Suprapubic skin (tissue), 4 donors: ENCODE measurements at regions not wholly inside any gene's neighbourhood (a gene's known extent, or its start where the extent isn't known, plus 50 kb on each side); places are given as distances from the start of the nearest gene placed in this dataset.

Experiments
- DNase-seq, 2 donors: peaks; one replicate each; pipeline ENCODE4 v3.0.0-alpha.2; 2019; ENCODE audit warnings: low spot score in 2 of 2
- H3K27ac ChIP-seq: fragments of 200-600 bp; sonication (generic); one replicate; pipeline ENCODE4 v1.5.1; 2019
- H3K27me3 ChIP-seq: fragments of 200-600 bp; sonication (generic); one replicate; pipeline ENCODE4 v1.5.1; 2019
- H3K36me3 ChIP-seq: fragments of 200-600 bp; sonication (generic); one replicate; pipeline ENCODE4 v1.5.1; 2019
- H3K4me1 ChIP-seq: fragments of 200-600 bp; sonication (generic); one replicate; pipeline ENCODE4 v1.5.1; 2019
- H3K4me3 ChIP-seq: fragments of 200-600 bp; sonication (generic); one replicate; pipeline ENCODE4 v1.5.1; 2019; ENCODE audit warnings: mild to moderate bottlenecking
- H3K9me3 ChIP-seq: fragments of 200-600 bp; sonication (generic); one replicate; pipeline ENCODE4 v1.5.1; 2019
- CTCF ChIP-seq, 2 donors: fragments of 200-600 bp in 1 of 2; fragments of 450-650 bp in 1 of 2; sonication (generic) in 1 of 2; IDR thresholded peaks; one replicate each; pipeline ENCODE4 v1.5.1; 2016 to 2019; ENCODE audit warnings: antibody characterized with exemption in 2 of 2, mild to moderate bottlenecking in 1 of 2, moderate library complexity in 1 of 2
- EP300 ChIP-seq: sonication (generic); formaldehyde crosslinking; IDR thresholded peaks from one replicate; pipeline ENCODE4 v1.6.1; 2017; ENCODE audit warnings: antibody characterized with exemption
- POLR2A ChIP-seq, 2 donors: fragments of 450-650 bp; IDR thresholded peaks; one replicate each; pipeline ENCODE4 v1.6.1; 2017; ENCODE audit warnings: antibody characterized with exemption in 2 of 2, mild to moderate bottlenecking in 2 of 2, moderate library complexity in 2 of 2
- POLR2AphosphoS5 ChIP-seq, 3 donors: sonication (generic); formaldehyde crosslinking; IDR thresholded peaks; one replicate each; pipeline ENCODE4 v1.6.1; 2017; ENCODE audit warnings: antibody characterized with exemption in 3 of 3
- WGBS: methylation state at CpG from one replicate; pipeline ENCODE4 v1.1.5; 2018; 5-methylcytosine and 5-hydroxymethylcytosine counted together

DNA sequence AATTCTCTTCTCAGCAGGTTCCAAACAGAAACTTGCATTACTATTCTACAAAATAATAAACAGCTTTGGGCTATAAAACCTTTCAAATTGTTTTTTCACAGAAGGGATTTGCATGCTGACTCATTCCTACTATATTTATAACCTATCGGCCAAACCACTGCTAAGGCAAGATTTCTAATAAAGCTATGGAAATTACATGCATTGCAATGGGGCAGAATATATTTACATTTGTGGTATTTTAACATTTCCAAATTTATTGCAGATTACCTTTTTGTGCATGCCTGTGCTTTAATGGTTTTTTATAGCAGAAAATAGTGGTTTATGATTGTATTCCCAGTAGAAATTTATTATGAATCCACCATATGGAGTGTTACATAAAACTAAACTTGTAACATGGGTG is 69.0 kb upstream of the NPVF start:
- DNase-seq: no peak
- WGBS: 39% methylated on average over 1 of the region's 1 CpG
- Histone ChIP-seq H3K4me3 (no peak overlapping the region), H3K4me1 (no peaks in the 10 kb centered on the region), H3K27ac (no peak overlapping the region), H3K27me3 (no peaks in the 10 kb centered on the region), H3K36me3 (no peaks in the 10 kb centered on the region), H3K9me3 (no peaks in the 10 kb centered on the region)
- TF ChIP-seq CTCF (IDR thresholded peaks at IDR 0.05) (no peak), POLR2AphosphoS5 (IDR thresholded peaks at IDR 0.05) (no peak), EP300 (no peak), POLR2A (IDR thresholded peaks at IDR 0.05) (no peak)

DNA sequence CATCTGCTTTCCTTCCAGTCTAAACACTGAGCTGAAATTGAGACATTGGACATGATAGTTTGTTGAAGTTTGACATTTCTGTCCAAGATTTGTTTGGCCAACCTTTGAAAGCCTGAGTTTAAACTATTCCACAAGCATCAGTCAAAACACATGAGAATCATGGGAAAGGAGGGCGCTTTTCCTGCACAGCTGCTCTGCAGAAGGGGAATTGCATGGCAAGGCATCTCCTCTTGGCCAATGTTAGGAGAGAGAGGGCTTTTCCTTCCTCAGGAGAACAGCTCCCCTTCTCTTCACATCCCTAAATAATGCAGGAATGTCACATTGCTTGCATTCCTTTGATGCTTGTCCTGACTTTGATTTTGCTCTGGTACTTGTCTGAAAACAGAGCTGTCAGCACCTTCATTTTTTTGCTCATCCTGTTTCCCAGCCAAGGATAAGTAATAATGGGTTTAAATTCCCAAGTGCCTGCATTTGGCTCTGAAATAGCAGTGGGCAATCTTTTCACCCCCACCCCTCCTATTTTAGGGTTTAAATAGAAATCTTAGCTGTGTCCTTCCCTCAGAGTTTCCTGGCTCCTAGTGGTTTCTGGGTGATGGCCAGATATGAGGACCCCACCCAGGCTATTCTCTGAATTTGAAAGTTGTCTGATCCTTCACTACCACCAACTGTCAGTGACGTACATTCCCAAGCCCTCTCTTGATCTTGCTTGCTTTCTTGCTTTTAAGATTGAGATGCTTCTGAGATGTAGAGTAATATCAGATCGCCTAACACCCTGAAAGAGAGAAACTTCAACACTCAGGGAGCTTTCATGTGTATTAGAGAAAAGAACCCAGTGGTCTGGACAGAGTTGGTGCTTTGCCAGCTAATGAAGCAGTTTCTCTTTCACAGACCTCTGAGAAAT is 75.2 kb upstream of the NPVF start:
- no peak for DNase-seq
- TF ChIP-seq POLR2AphosphoS5 (IDR thresholded peaks at IDR 0.05) (peak in 1 of 3 donors; percentile 71), POLR2A (IDR thresholded peaks at IDR 0.05) (no peak), CTCF (IDR thresholded peaks at IDR 0.05) (no peak)
- Histone ChIP-seq H3K27me3 (no peaks in the 10 kb centered on the region), H3K9me3 (no peaks in the 10 kb centered on the region), H3K4me1 (peaks cover 13% of the 10 kb centered on the region), H3K27ac (peak overlapping the region; percentile 8), H3K36me3 (no peaks in the 10 kb centered on the region), H3K4me3 (no peak overlapping the region)
- WGBS: 33% methylated on average over 3 of the region's 3 CpGs

DNA sequence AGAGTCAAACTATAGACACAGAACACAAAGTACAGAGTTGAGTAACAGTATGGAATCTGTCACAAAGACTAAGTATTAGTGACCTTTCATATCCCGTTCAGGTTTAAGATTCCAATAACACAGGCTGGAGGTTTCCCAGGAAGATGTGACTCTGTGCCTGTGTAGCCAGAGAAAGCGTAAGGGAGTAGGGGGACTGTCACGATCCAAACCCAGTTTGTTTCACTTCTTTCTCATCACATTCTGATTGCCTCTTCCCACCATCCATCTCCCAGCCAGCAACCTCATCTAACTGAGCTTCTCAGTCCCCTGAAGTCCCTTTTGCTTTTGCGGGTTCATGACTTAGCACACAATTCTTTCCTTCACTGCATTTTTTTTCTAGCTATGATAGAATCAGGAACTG is 76.4 kb upstream of the NPVF start:
- H3K9me3 ChIP-seq: no peaks in the 10 kb centered on the region
- H3K27ac ChIP-seq: no peak overlapping the region
- no peak for DNase-seq
- TF ChIP-seq POLR2A (IDR thresholded peaks at IDR 0.05) (no peak), EP300 (no peak), CTCF (IDR thresholded peaks at IDR 0.05) (no peak), POLR2AphosphoS5 (IDR thresholded peaks at IDR 0.05) (no peak)
- H3K27me3 ChIP-seq: no peaks in the 10 kb centered on the region
- H3K4me1 ChIP-seq: peaks cover 13% of the 10 kb centered on the region
- no peak overlapping the region for H3K4me3 ChIP-seq
- WGBS: 72% methylated on average over 4 of the region's 4 CpGs
- no peaks in the 10 kb centered on the region for H3K36me3 ChIP-seq

DNA sequence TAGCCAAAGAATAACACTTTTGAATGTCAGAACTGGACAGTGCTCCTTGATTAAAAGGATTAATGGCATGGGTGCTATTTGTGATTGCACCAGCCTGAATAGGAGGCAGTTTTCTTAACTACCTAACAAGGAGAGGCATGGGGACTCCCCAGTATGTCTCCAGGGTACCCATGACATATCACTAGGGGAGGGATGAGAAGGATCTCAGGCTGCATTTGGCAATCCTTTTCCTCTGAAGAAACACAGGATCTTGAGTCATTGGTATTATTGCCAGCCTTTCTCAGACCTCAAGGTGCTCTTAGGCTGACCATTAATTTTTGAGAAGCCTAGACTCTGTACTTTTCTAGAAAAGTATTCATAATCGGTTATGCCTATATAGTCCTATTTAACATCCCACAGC is 77.5 kb upstream of the NPVF start:
- Histone ChIP-seq H3K27ac (no peak overlapping the region), H3K27me3 (no peaks in the 10 kb centered on the region), H3K9me3 (no peaks in the 10 kb centered on the region), H3K36me3 (no peaks in the 10 kb centered on the region), H3K4me3 (no peak overlapping the region), H3K4me1 (peaks cover 13% of the 10 kb centered on the region)
- DNase-seq: no peak
- WGBS: 88% methylated on average over 1 of the region's 1 CpG
- TF ChIP-seq EP300 (no peak), POLR2A (IDR thresholded peaks at IDR 0.05) (no peak), CTCF (IDR thresholded peaks at IDR 0.05) (no peak), POLR2AphosphoS5 (IDR thresholded peaks at IDR 0.05) (no peak)

GRCh38 chr7:25307624-25308023 is 79.3 kb upstream of the NPVF start:
- no peak for DNase-seq
- no peaks in the 10 kb centered on the region for H3K9me3 ChIP-seq
- no peak overlapping the region for H3K4me3 ChIP-seq
- H3K36me3 ChIP-seq: no peaks in the 10 kb centered on the region
- no peak overlapping the region for H3K27ac ChIP-seq
- H3K4me1 ChIP-seq: peaks cover 13% of the 10 kb centered on the region
- 88% methylated on average over 1 of the region's 1 CpG for WGBS
- no peak for TF ChIP-seq CTCF (IDR thresholded peaks at IDR 0.05)
- no peak for TF ChIP-seq EP300
- no peak for TF ChIP-seq POLR2AphosphoS5 (IDR thresholded peaks at IDR 0.05)
- TF ChIP-seq POLR2A (IDR thresholded peaks at IDR 0.05): no peak
- no peaks in the 10 kb centered on the region for H3K27me3 ChIP-seq
